Choroid plexus epithelial cell (primary cell): ENCODE measurements at regions not wholly inside any gene's neighbourhood (a gene's known extent, or its start where the extent isn't known, plus 50 kb on each side); places are given as distances from the start of the nearest gene placed in this dataset.

Source experiments
- DNase-seq: peaks from one replicate; pipeline ENCODE4 v3.0.0-alpha.2; 2010; ENCODE audit warnings: low read depth
- H3K4me3 ChIP-seq: 2 replicates; pipeline ENCODE4 v1.5.1; 2011; ENCODE audit warnings: low read depth, mild to moderate bottlenecking, control low read depth, low read length, moderate library complexity
- TF ChIP-seq, protein P1 (sequence below): conservative IDR thresholded peaks from 2 replicates; pipeline ENCODE4 v1.5.1; 2011; ENCODE audit warnings: low read depth, mild to moderate bottlenecking, control low read depth, inconsistent platforms, low read length, moderate library complexity

- TF ChIP-seq, protein P1, sequence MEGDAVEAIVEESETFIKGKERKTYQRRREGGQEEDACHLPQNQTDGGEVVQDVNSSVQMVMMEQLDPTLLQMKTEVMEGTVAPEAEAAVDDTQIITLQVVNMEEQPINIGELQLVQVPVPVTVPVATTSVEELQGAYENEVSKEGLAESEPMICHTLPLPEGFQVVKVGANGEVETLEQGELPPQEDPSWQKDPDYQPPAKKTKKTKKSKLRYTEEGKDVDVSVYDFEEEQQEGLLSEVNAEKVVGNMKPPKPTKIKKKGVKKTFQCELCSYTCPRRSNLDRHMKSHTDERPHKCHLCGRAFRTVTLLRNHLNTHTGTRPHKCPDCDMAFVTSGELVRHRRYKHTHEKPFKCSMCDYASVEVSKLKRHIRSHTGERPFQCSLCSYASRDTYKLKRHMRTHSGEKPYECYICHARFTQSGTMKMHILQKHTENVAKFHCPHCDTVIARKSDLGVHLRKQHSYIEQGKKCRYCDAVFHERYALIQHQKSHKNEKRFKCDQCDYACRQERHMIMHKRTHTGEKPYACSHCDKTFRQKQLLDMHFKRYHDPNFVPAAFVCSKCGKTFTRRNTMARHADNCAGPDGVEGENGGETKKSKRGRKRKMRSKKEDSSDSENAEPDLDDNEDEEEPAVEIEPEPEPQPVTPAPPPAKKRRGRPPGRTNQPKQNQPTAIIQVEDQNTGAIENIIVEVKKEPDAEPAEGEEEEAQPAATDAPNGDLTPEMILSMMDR, result peak; percentile 80
- DNase-seq, result peak; percentile 41
- no peak overlapping the region for H3K4me3 ChIP-seq
These were observed 52.3 kb upstream of the CHRNA7 start for GRCh38 chr15:31977812-31978661.
